Endothelial cell of umbilical vein (primary cell): ENCODE measurements at regions not wholly inside any gene's neighbourhood (a gene's known extent, or its start where the extent isn't known, plus 50 kb on each side); places are given as distances from the start of the nearest gene placed in this dataset.
"Not testable (repeated sequence)": the region's sequence is repeated elsewhere in the genome, so short reads cannot be mapped to it uniquely, and the experiment has no call there.

ENCODE experiments used
- BruUV-seq: library from RNA; stranded (reverse); fragments of 400-500 nt; replicated peaks from 2 replicates; lab custom pipeline; 2021; lab: Mats Ljungman, UMichigan
- CTCF ChIA-PET: fragments of 300-600, 350-600 bp; sonication (Branson Sonifier 250); formaldehyde crosslinking; loops from one replicate; lab custom pipeline; 2021; ENCODE audit warnings: antibody characterized with exemption, inconsistent platforms; lab: Charles Lee
- POLR2A ChIA-PET: fragments of 300-600, 350-600 bp; sonication (Branson Sonifier 250); formaldehyde crosslinking; loops from one replicate; lab custom pipeline; 2021; ENCODE audit warnings: antibody characterized with exemption, inconsistent platforms; lab: Charles Lee
- DNase-seq: peaks from one replicate; pipeline ENCODE4 v3.0.0-alpha.2; 2011; ENCODE audit warnings: low read depth, low spot score
- FAIRE-seq: peaks from 2 replicates; lab custom pipeline; 2011; peaks lifted over from hg19 to GRCh38; lab: Jason Lieb, UNC
- H2AFZ ChIP-seq: 2 replicates; pipeline ENCODE4 v1.6.0; 2012; ENCODE audit warnings: low read depth, low read length, control low read depth, inconsistent platforms
- H3K27ac ChIP-seq: 2 replicates; pipeline ENCODE4 v1.5.1; 2011; ENCODE audit warnings: low read depth, mild to moderate bottlenecking, control low read depth, low read length, moderate library complexity; ENCODE audit not compliant: insufficient read depth
- H3K27me3 ChIP-seq, 2 experiments: 2 replicates each; pipeline versions ENCODE4 v1.6.0 to v1.6.1; 2011; ENCODE audit warnings: low read length in 2 of 2, mixed read lengths in 1 of 2; ENCODE audit not compliant: control insufficient read depth in 2 of 2, insufficient read depth in 2 of 2
- H3K36me3 ChIP-seq, 2 experiments: 2 replicates in 1 of 2; 3 replicates in 1 of 2; pipeline ENCODE4 v1.5.1; 2011; ENCODE audit warnings: low read length in 2 of 2, mild to moderate bottlenecking in 1 of 2, moderate library complexity in 1 of 2; ENCODE audit not compliant: control insufficient read depth in 2 of 2, insufficient read depth in 2 of 2; ENCODE audit errors: extremely low read depth in 1 of 2
- H3K4me1 ChIP-seq: 3 replicates; pipeline ENCODE4 v1.5.1; 2011; ENCODE audit warnings: mild to moderate bottlenecking, low read length; ENCODE audit not compliant: control insufficient read depth, insufficient read depth; ENCODE audit errors: extremely low read depth
- H3K4me2 ChIP-seq: 2 replicates; pipeline ENCODE4 v1.6.1; 2011; ENCODE audit warnings: low read length, control low read depth, mixed read lengths; ENCODE audit not compliant: insufficient read depth
- H3K4me3 ChIP-seq, 3 experiments: fragments of 200-600 bp in 1 of 3; sonication (generic), shearing (Covaris generic) in 1 of 3; replicated peaks in 1 of 3; 2 replicates each; pipeline ENCODE4 v1.5.1; 2011 to 2016; ENCODE audit warnings: control low read depth in 3 of 3, low read length in 3 of 3, mild to moderate bottlenecking in 2 of 3, inconsistent platforms in 1 of 3, low read depth in 1 of 3, moderate library complexity in 1 of 3; ENCODE audit not compliant: insufficient read depth in 1 of 3
- H3K79me2 ChIP-seq: 2 replicates; pipeline ENCODE4 v1.6.0; 2012; ENCODE audit warnings: low read length, inconsistent platforms; ENCODE audit not compliant: control insufficient read depth, insufficient read depth
- H3K9ac ChIP-seq: replicated peaks from 2 replicates; pipeline ENCODE3; 2011; ENCODE audit warnings: low read length, control low read depth; ENCODE audit not compliant: insufficient read depth; ENCODE audit errors: extremely low read depth
- H3K9me1 ChIP-seq: replicated peaks from 3 replicates; pipeline ENCODE4 v1.6.0; 2011; ENCODE audit warnings: mild to moderate bottlenecking, low read length; ENCODE audit not compliant: control insufficient read depth, insufficient read depth; ENCODE audit errors: extremely low read depth
- H3K9me3 ChIP-seq: replicated peaks from 2 replicates; pipeline ENCODE4 v1.5.1; 2012; ENCODE audit warnings: low read length, inconsistent platforms; ENCODE audit not compliant: control insufficient read depth, insufficient read depth
- H4K20me1 ChIP-seq: replicated peaks from 2 replicates; pipeline ENCODE3; 2011; ENCODE audit warnings: mild to moderate bottlenecking, low read length; ENCODE audit not compliant: control insufficient read depth, insufficient read depth; ENCODE audit errors: extremely low read depth
- EZH2 ChIP-seq: IDR thresholded peaks from 2 replicates; pipeline ENCODE4 v1.6.1; 2012; ENCODE audit warnings: borderline replicate concordance, low read depth, mild to moderate bottlenecking, moderate library complexity, low read length, inconsistent platforms; ENCODE audit not compliant: severe bottlenecking
- FOS ChIP-seq: IDR thresholded peaks from 2 replicates; pipeline ENCODE4 v1.6.1; 2011; ENCODE audit warnings: mild to moderate bottlenecking, low read length, moderate library complexity, borderline replicate concordance; ENCODE audit not compliant: insufficient read depth
- GATA2 ChIP-seq: IDR thresholded peaks from 2 replicates; pipeline ENCODE4 v1.7.0; 2011; ENCODE audit warnings: low read depth, mild to moderate bottlenecking, moderate library complexity, mixed read lengths, low read length; ENCODE audit not compliant: insufficient read length, insufficient read depth
- JUN ChIP-seq: IDR thresholded peaks from 2 replicates; pipeline ENCODE4 v1.6.1; 2011; ENCODE audit warnings: borderline replicate concordance, low read depth; ENCODE audit not compliant: insufficient read length, insufficient read depth
- MYC ChIP-seq: IDR thresholded peaks from one replicate; pipeline ENCODE4 v1.6.1; 2011; ENCODE audit warnings: mild to moderate bottlenecking, low read depth, low read length
- POLR2A ChIP-seq: IDR thresholded peaks from 2 replicates; pipeline ENCODE4 v1.6.1; 2012; ENCODE audit warnings: low read depth, mild to moderate bottlenecking, control low read depth, low read length
- POLR2AphosphoS5 ChIP-seq: IDR thresholded peaks from 2 replicates; pipeline ENCODE4 v1.6.1; 2012; ENCODE audit warnings: low read depth, mild to moderate bottlenecking, control low read depth, low read length, moderate library complexity; ENCODE audit not compliant: insufficient read depth
- dilution Hi-C: fragments of 300-500 bp; cut with MboI; formaldehyde crosslinking; loops from one replicate; pipeline ENCODE4 v1.15.0; 2019; ENCODE audit warnings: low sequenced_read_pairs; ENCODE audit not compliant: extremely low pct_ligation_motif_present
- intact Hi-C: fragments of 100-400 bp; cut with micrococcal nuclease; formaldehyde crosslinking; loops from one replicate; pipeline ENCODE4 v1.10.0; 2022
- TF ChIP-seq, protein P1 (sequence below): IDR thresholded peaks from 2 replicates; pipeline ENCODE4 v1.6.1; 2011; ENCODE audit not compliant: insufficient read depth, insufficient read length
- TF ChIP-seq, protein P2 (sequence below), 2 donors: IDR thresholded peaks; 1 replicate in 1 of 2; 2 replicates in 1 of 2; pipeline ENCODE4 v1.5.1; 2011; ENCODE audit warnings: low read length in 2 of 2, mild to moderate bottlenecking in 2 of 2, moderate library complexity in 2 of 2, control low read depth in 1 of 2, inconsistent platforms in 1 of 2, low read depth in 1 of 2; ENCODE audit not compliant: insufficient read depth in 1 of 2; ENCODE audit errors: extremely low read depth in 1 of 2

DNA sequence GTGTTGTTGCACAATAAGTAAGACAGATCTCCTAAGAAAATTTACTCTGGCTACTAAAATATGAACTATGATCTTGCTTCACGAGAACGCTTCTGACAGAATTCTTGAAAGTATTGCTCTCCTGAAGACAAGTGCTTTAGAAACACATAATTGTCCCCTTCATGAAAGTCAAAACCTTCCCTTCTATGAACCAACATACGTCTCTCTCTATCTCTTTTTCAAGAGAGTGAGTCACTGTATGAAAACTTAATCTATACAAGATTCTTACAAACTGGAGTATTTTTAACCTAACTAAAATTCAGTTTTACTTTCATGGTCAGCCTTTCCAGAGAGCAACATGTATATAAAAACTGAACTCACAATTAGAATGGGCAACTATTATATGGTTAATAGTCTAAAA is 688.0 kb upstream of the CTNND2 start:
- FAIRE-seq (no peak), DNase-seq (no peak)
- no TSS peak for BruUV-seq
- Histone ChIP-seq H3K9me1 (no peaks in the 10 kb centered on the region), H3K4me1 (no peaks in the 10 kb centered on the region), H3K36me3 (no peaks in the 10 kb centered on the region), H3K4me3 (no peak overlapping the region), H3K79me2 (no peaks in the 10 kb centered on the region), H3K9ac (no peak overlapping the region), H4K20me1 (no peaks in the 10 kb centered on the region), H3K27me3 (no peaks in the 10 kb centered on the region), H3K27ac (no peak overlapping the region), H3K9me3 (peaks cover 4% of the 10 kb centered on the region), H2AFZ (no peak overlapping the region), H3K4me2 (no peak overlapping the region)
- dilution Hi-C loops (no loop called here), intact Hi-C loops (no loop called here)
- TF ChIP-seq GATA2: no peak
- POLR2A ChIA-PET: no interaction called here
- CTCF ChIA-PET: no interaction called here

DNA sequence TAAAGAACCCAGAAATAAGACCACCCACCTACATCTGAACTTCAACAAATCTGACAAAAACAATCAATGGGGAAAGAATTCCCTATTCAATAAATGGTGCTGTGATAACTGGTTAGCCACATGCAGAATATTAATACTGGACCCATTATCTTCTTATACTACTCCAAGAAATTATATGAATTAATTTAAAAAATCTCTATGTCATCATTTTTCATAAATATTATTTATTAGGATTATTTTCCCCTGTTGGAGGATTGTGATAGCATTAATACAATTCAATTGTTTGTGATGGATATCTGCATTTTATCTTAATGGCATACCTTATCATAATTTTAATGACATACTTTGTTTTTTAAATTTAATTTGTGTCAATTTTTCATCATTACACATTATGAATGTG is 682.2 kb upstream of the CTNND2 start:
- CTCF ChIA-PET: no interaction called here

DNA sequence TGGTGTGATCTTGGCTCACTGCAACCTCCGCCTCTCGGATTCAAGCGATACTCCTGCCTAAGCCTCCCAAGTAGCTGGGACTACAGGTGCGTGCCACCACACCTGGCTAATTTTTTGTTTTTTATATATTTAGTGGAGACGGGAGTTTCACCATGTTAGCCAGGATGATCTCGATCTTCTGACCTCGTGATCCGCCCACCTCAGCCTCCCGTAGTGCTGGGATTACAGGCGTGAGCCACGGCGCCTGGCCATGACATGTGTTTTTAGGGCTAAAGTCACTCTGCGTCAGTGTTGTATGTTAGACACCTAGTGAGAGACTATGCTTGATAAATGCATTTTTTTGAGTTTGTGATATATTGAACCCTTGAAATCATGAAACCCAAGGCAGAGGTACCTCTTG is 674.6 kb upstream of the CTNND2 start:
- H2AFZ ChIP-seq, POLR2A ChIA-PET, H3K9me1 ChIP-seq, H3K9me3 ChIP-seq, H3K4me3 ChIP-seq, H3K4me1 ChIP-seq, H3K36me3 ChIP-seq, dilution Hi-C loops, intact Hi-C loops, H3K79me2 ChIP-seq, BruUV-seq, CTCF ChIA-PET, H3K4me2 ChIP-seq, FAIRE-seq, H3K27me3 ChIP-seq, DNase-seq, H4K20me1 ChIP-seq, H3K27ac ChIP-seq, H3K9ac ChIP-seq: not testable (repeated sequence)

More for the DNA sequence above, 682.2 kb upstream of the CTNND2 start:
- POLR2A ChIA-PET: no interaction called here
- dilution Hi-C loops: no loop called here
- no peaks in the 10 kb centered on the region for H3K27me3 ChIP-seq
- no peak for DNase-seq
- BruUV-seq: no TSS peak
- peaks cover 2% of the 10 kb centered on the region for H3K9me3 ChIP-seq
- intact Hi-C loops: no loop called here
- no peaks in the 10 kb centered on the region for H3K36me3 ChIP-seq
- no peak overlapping the region for H3K4me3 ChIP-seq
- no peak overlapping the region for H3K4me2 ChIP-seq
- H3K4me1 ChIP-seq: no peaks in the 10 kb centered on the region
- no peaks in the 10 kb centered on the region for H3K79me2 ChIP-seq
- FAIRE-seq: no peak
- no peaks in the 10 kb centered on the region for H3K9me1 ChIP-seq
- H4K20me1 ChIP-seq: no peaks in the 10 kb centered on the region
- no peak overlapping the region for H3K27ac ChIP-seq
- no peak overlapping the region for H2AFZ ChIP-seq
- no peak overlapping the region for H3K9ac ChIP-seq
- TF ChIP-seq, protein P1, sequence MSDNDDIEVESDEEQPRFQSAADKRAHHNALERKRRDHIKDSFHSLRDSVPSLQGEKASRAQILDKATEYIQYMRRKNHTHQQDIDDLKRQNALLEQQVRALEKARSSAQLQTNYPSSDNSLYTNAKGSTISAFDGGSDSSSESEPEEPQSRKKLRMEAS: no peak
- no peak for TF ChIP-seq MYC
- TF ChIP-seq FOS: no peak
- no peak for TF ChIP-seq JUN
- TF ChIP-seq GATA2: no peak
- no peak for TF ChIP-seq POLR2AphosphoS5
- TF ChIP-seq EZH2: no peak
- no peak for TF ChIP-seq POLR2A
- TF ChIP-seq, protein P2, sequence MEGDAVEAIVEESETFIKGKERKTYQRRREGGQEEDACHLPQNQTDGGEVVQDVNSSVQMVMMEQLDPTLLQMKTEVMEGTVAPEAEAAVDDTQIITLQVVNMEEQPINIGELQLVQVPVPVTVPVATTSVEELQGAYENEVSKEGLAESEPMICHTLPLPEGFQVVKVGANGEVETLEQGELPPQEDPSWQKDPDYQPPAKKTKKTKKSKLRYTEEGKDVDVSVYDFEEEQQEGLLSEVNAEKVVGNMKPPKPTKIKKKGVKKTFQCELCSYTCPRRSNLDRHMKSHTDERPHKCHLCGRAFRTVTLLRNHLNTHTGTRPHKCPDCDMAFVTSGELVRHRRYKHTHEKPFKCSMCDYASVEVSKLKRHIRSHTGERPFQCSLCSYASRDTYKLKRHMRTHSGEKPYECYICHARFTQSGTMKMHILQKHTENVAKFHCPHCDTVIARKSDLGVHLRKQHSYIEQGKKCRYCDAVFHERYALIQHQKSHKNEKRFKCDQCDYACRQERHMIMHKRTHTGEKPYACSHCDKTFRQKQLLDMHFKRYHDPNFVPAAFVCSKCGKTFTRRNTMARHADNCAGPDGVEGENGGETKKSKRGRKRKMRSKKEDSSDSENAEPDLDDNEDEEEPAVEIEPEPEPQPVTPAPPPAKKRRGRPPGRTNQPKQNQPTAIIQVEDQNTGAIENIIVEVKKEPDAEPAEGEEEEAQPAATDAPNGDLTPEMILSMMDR (IDR thresholded peaks at IDR 0.05; ENCODE audit: extremely low read depth in 1 of 2, insufficient read depth in 1 of 2, low read depth in 1 of 2, low read length in 2 of 2): no peak
